HG02870 (cell line): ENCODE measurements at regions not wholly inside any gene's neighbourhood (a gene's known extent, or its start where the extent isn't known, plus 50 kb on each side); places are given as distances from the start of the nearest gene placed in this dataset.

Source experiments
- ATAC-seq: cut with Tn5 transposase; IDR thresholded peaks from one replicate; pipeline ENCODE4 v1.9.1; 2021; ENCODE audit warnings: mild to moderate bottlenecking, moderate library complexity; ENCODE audit not compliant: unreplicated experiment

- ATAC-seq, result no peak
These were observed 597.5 kb upstream of the NRXN1 start for GRCh38 chr2:51629406-51629805.

- ATAC-seq, result no peak
These were observed 597.0 kb upstream of the NRXN1 start for GRCh38 chr2:51628917-51629316.

GRCh38 chr2:51624995-51625394 is 593.1 kb upstream of the NRXN1 start:
- ATAC-seq, result no peak

GRCh38 chr2:51620796-51621195 is 588.9 kb upstream of the NRXN1 start:
- no peak for ATAC-seq

- no peak for ATAC-seq
These were observed 588.0 kb upstream of the NRXN1 start for GRCh38 chr2:51619961-51620360.

GRCh38 chr2:51612387-51612786 is 580.5 kb upstream of the NRXN1 start:
- ATAC-seq, result no peak

- no peak for ATAC-seq
These were observed 569.8 kb upstream of the NRXN1 start for GRCh38 chr2:51601706-51602105.

- no peak for ATAC-seq
These were observed 565.2 kb upstream of the NRXN1 start for GRCh38 chr2:51597086-51597485.

GRCh38 chr2:51595836-51596235 is 563.9 kb upstream of the NRXN1 start:
- ATAC-seq, result no peak

GRCh38 chr2:51581636-51582267 is 549.8 kb upstream of the NRXN1 start:
- no peak for ATAC-seq

- no peak for ATAC-seq
These were observed 547.5 kb upstream of the NRXN1 start for GRCh38 chr2:51579412-51579811.

- ATAC-seq, result no peak
These were observed 543.2 kb upstream of the NRXN1 start for GRCh38 chr2:51575181-51575580.

GRCh38 chr2:51559026-51559425 is 527.1 kb upstream of the NRXN1 start:
- no peak for ATAC-seq

- no peak for ATAC-seq
These were observed 521.5 kb upstream of the NRXN1 start for GRCh38 chr2:51553476-51553875.

GRCh38 chr2:51535763-51536162 is 503.8 kb upstream of the NRXN1 start:
- ATAC-seq, result no peak

GRCh38 chr2:51534166-51534565 is 502.2 kb upstream of the NRXN1 start:
- no peak for ATAC-seq

- ATAC-seq, result no peak
These were observed 496.2 kb upstream of the NRXN1 start for GRCh38 chr2:51528156-51528555.

GRCh38 chr2:51526766-51527165 is 494.8 kb upstream of the NRXN1 start:
- no peak for ATAC-seq

GRCh38 chr2:51516667-51517066 is 484.7 kb upstream of the NRXN1 start:
- ATAC-seq, result no peak

- peak; percentile 80 for ATAC-seq
These were observed 479.1 kb upstream of the NRXN1 start for GRCh38 chr2:51511002-51511401.

GRCh38 chr2:51510303-51510702 is 478.4 kb upstream of the NRXN1 start:
- ATAC-seq, result no peak

GRCh38 chr2:51505533-51505932 is 473.6 kb upstream of the NRXN1 start:
- ATAC-seq, result no peak

- ATAC-seq, result no peak
These were observed 458.8 kb upstream of the NRXN1 start for GRCh38 chr2:51490576-51491234.
